ENCODE measurements at regions not wholly inside any gene's neighbourhood (a gene's known extent, or its start where the extent isn't known, plus 50 kb on each side); places are given as distances from the start of the nearest gene placed in this dataset.
A peak's percentile ranks its signal among the peaks of the same experiment; 100 is the strongest.

GRCh38 chr2:64325852-64326577, 127.9 kb upstream of the LGALSL start:
- peaks cover 29% of the 10 kb centered on the region for H3K27me3 Mint-ChIP-seq
- peak; percentile 92 for ATAC-seq
- peak overlapping the region; percentile 38 for H3K4me3 Mint-ChIP-seq
- H3K36me3 Mint-ChIP-seq: no peaks in the 10 kb centered on the region
- H3K4me1 Mint-ChIP-seq: peaks cover 45% of the 10 kb centered on the region
- CTCF ChIA-PET: interaction anchor here (1.0 to 10.2 kb wide), 14 partner anchors 11 to 302 kb away, joined by 3 to 245 read pairs (median 6); no protein-coding TSS in a partner anchor
- H3K9me3 Mint-ChIP-seq (ENCODE audit: low read depth): no peaks in the 10 kb centered on the region
- peak; percentile 83 for DNase-seq
- peak overlapping the region; percentile 76 for H3K27ac Mint-ChIP-seq

DNA sequence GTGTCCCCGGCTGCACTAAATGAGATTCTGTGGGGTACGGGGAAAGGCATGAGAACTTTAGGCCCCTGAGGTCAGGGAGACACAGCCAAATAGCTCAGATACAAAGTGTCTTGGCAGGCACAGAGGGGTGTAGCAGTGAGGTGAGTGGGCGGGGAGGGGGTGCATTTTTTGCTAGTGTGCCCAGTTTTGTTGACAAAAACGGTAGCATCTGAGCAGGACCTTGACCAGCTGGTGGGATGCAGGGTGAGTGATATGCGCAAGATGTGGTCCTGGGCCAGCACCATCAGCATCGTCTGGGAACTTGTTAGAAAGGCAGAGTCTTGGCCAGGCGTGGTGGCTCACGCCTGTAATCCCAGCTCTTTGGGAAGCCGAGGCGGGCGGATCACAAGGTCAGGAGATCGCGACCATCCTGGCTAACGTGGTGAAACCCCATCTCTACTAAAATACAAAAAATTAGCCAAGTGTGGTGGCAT, 127.3 kb upstream of the LGALSL start:
- H3K4me3 Mint-ChIP-seq: peak overlapping the region; percentile 38
- peaks cover 51% of the 10 kb centered on the region for H3K4me1 Mint-ChIP-seq
- no peaks in the 10 kb centered on the region for H3K9me3 Mint-ChIP-seq (ENCODE audit: low read depth)
- ATAC-seq (no peak), DNase-seq (no peak)
- H3K36me3 Mint-ChIP-seq: no peaks in the 10 kb centered on the region
- H3K27me3 Mint-ChIP-seq: peaks cover 29% of the 10 kb centered on the region
- CTCF ChIA-PET: interaction anchor here (1.1 to 10.2 kb wide), 13 partner anchors 9 to 303 kb away, joined by 3 to 245 read pairs (median 6); no protein-coding TSS in a partner anchor
- H3K27ac Mint-ChIP-seq: peak overlapping the region; percentile 76

- H3K4me3 Mint-ChIP-seq: peak overlapping the region; percentile 35
- ATAC-seq (no peak), DNase-seq (no peak)
- peaks cover 29% of the 10 kb centered on the region for H3K27me3 Mint-ChIP-seq
- peaks cover 56% of the 10 kb centered on the region for H3K4me1 Mint-ChIP-seq
- peak overlapping the region; percentile 46 for H3K27ac Mint-ChIP-seq
- no peaks in the 10 kb centered on the region for H3K36me3 Mint-ChIP-seq
- no peaks in the 10 kb centered on the region for H3K9me3 Mint-ChIP-seq (ENCODE audit: low read depth)
- CTCF ChIA-PET: interaction anchor here (0.6 to 10.2 kb wide), 25 partner anchors 9 to 634 kb away, joined by 3 to 245 read pairs (median 4); no protein-coding TSS in a partner anchor
Measured at GRCh38 chr2:64327129-64327509, 126.8 kb upstream of the LGALSL start.

DNA sequence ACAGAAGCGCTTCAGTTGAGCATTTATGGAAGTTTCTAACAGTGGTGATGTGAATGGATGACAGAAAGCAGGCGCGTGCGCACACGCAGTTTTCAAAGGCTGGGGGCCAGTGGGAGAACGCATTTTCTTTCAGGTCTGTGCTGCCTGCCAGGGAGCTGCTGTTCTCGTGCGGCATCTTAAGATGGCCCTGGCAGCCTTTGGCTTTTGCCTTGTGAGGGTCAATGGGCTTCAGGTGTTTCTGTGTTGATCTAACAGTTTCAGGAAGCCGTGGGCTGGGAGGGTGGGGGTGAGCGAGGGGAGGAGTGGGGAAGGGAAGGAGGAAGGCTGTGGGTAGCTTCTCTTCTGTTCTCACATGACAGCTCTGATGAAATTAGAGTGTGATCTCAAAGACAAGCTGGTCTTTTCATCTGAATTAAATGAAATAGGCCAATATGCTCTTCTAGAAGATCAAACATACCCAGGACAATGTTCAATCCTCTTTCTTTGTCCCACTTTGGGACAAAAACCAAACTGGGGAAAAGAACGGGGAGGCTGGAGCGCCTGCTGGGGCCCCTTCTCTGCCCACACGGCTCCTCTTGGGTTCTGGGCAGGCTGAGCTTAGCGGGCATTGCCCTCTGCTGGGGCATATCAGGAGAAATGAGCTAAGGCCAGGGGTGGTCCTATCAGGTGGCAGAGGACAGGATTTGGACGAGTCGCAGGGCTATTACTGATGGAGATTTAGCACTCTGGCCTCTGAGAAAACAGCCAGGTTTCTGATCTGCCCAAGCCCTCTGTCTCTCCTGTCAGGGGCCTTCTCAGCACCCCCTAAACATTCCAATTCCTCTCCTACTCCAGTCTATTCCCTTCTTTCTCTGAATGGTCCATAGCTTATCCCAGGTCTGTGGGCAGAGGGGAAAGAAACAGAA, 126.2 kb upstream of the LGALSL start:
- Mint-ChIP-seq H3K27me3 (peaks cover 28% of the 10 kb centered on the region), H3K4me1 (peaks cover 56% of the 10 kb centered on the region), H3K4me3 (peak overlapping the region; percentile 35), H3K9me3 (ENCODE audit: low read depth) (no peaks in the 10 kb centered on the region), H3K36me3 (no peaks in the 10 kb centered on the region), H3K27ac (peak overlapping the region; percentile 46)
- CTCF ChIA-PET: interaction anchor here (0.6 to 10.2 kb wide), 34 partner anchors 10 to 635 kb away, joined by 3 to 245 read pairs (median 4); no protein-coding TSS in a partner anchor
- DNase-seq: peak; percentile 62
- no peak for ATAC-seq

DNA sequence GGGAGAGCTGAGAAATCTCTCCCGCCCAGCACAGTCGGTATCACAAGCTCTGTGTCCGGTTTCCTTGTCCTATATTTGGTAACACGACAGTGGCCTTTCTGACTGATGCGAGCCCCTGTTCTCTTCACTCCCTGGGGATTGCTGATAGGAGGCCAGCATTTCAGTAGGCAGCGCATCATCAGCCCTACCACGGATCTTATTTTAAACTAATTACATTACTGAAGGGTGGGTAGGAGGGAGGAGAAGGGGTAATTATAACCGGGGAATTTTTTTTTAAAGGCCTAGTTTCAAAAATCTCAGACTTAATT, 125.6 kb upstream of the LGALSL start:
- no peak for DNase-seq
- Mint-ChIP-seq H3K4me3 (no peak overlapping the region), H3K9me3 (ENCODE audit: low read depth) (no peaks in the 10 kb centered on the region), H3K4me1 (peaks cover 56% of the 10 kb centered on the region), H3K27me3 (peaks cover 22% of the 10 kb centered on the region), H3K27ac (no peak overlapping the region), H3K36me3 (no peaks in the 10 kb centered on the region)
- no peak for ATAC-seq
- CTCF ChIA-PET: interaction anchor here (0.7 to 10.2 kb wide), 27 partner anchors 9 to 635 kb away, joined by 3 to 245 read pairs (median 4); no protein-coding TSS in a partner anchor

GRCh38 chr2:64328756-64329155, 125.2 kb upstream of the LGALSL start:
- Mint-ChIP-seq H3K4me3 (no peak overlapping the region), H3K36me3 (no peaks in the 10 kb centered on the region), H3K27ac (no peak overlapping the region), H3K9me3 (ENCODE audit: low read depth) (no peaks in the 10 kb centered on the region), H3K4me1 (peaks cover 56% of the 10 kb centered on the region), H3K27me3 (peaks cover 18% of the 10 kb centered on the region)
- CTCF ChIA-PET: interaction anchor here (0.6 to 10.2 kb wide), 20 partner anchors 10 to 584 kb away, joined by 3 to 245 read pairs (median 4); no protein-coding TSS in a partner anchor
- DNase-seq: no peak
- no peak for ATAC-seq

GRCh38 chr2:64329848-64330247, 124.1 kb upstream of the LGALSL start:
- H3K36me3 Mint-ChIP-seq: no peaks in the 10 kb centered on the region
- DNase-seq (no peak), ATAC-seq (no peak)
- no peaks in the 10 kb centered on the region for H3K9me3 Mint-ChIP-seq (ENCODE audit: low read depth)
- peaks cover 13% of the 10 kb centered on the region for H3K27me3 Mint-ChIP-seq
- CTCF ChIA-PET: interaction anchor here (0.7 to 10.2 kb wide), 29 partner anchors 10 to 583 kb away, joined by 3 to 245 read pairs (median 6); partner anchors contain the start of gene AFTPH
- H3K27ac Mint-ChIP-seq: no peak overlapping the region
- no peak overlapping the region for H3K4me3 Mint-ChIP-seq
- peaks cover 54% of the 10 kb centered on the region for H3K4me1 Mint-ChIP-seq

GRCh38 chr2:64330281-64331113, 123.5 kb upstream of the LGALSL start:
- Mint-ChIP-seq H3K4me1 (peaks cover 47% of the 10 kb centered on the region), H3K27me3 (peaks cover 9% of the 10 kb centered on the region), H3K4me3 (peak overlapping the region; percentile 25), H3K36me3 (no peaks in the 10 kb centered on the region), H3K9me3 (ENCODE audit: low read depth) (no peaks in the 10 kb centered on the region), H3K27ac (peak overlapping the region; percentile 37)
- peak; percentile 84 for DNase-seq
- CTCF ChIA-PET: interaction anchor here (0.6 to 10.2 kb wide), 79 partner anchors 9 to 632 kb away, joined by 3 to 245 read pairs (median 4); partner anchors contain the start of gene AFTPH
- peak; percentile 20 for ATAC-seq

DNA sequence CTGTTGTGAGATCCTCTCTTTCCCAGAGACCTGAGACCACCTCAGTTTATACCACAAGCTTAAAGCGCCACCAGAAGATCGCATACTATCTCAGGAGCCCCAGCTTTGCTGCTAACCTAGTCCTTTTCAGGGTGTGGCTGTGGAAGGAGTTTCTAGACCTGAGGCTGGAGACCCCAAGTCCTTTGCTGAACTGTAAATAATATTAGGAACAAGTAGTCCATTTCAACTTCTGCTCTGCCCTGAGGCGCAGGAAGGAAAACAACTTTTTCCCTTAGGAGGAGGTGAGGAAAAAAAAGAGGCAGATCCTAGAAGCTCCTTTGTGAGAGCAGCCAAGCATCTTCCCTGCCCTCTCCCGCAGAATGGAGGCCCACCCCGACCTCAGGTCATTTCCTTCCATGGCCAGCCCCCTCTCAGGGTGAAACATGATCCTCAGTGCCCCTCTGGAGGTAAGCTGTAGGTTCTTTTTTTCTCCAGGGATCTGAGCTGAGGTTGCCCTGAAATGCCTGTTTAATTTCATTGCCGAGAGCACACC, 122.8 kb upstream of the LGALSL start:
- CTCF ChIA-PET: interaction anchor here (0.6 to 10.2 kb wide), 73 partner anchors 8 to 588 kb away, joined by 3 to 245 read pairs (median 5); partner anchors contain the start of gene AFTPH
- Mint-ChIP-seq H3K4me1 (peaks cover 40% of the 10 kb centered on the region), H3K9me3 (ENCODE audit: low read depth) (no peaks in the 10 kb centered on the region), H3K36me3 (no peaks in the 10 kb centered on the region), H3K27ac (no peak overlapping the region), H3K27me3 (peaks cover 9% of the 10 kb centered on the region), H3K4me3 (no peak overlapping the region)
- no peak for ATAC-seq
- no peak for DNase-seq

- ATAC-seq (no peak), DNase-seq (no peak)
- Mint-ChIP-seq H3K36me3 (no peaks in the 10 kb centered on the region), H3K27ac (no peak overlapping the region), H3K4me1 (peaks cover 31% of the 10 kb centered on the region), H3K4me3 (no peak overlapping the region), H3K9me3 (ENCODE audit: low read depth) (no peaks in the 10 kb centered on the region), H3K27me3 (peaks cover 9% of the 10 kb centered on the region)
- CTCF ChIA-PET: interaction anchor here (0.6 to 10.2 kb wide), 40 partner anchors 7 to 587 kb away, joined by 3 to 245 read pairs (median 6); partner anchors contain the start of gene AFTPH
Measured at GRCh38 chr2:64331849-64332699, 121.9 kb upstream of the LGALSL start.

DNA sequence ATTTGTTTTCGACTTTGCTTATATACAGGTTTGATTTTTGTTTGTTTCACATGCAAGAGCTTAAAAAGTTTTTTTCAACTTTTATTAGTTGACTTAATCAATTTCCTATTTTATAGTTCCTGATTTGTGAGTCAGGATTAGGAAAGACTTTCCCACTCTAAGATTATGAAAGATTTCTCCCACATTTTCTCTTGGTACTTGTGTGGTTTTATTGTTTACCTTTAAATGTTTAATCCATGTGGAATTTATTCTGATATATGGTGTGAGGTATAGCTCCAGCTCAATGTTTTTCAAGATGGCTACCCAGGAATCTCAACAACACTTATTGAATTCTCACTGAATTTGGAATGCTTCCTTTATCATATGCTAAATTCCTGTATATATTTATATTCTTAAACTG, 117.8 kb upstream of the LGALSL start:
- H3K4me3 Mint-ChIP-seq: no peak overlapping the region
- peaks cover 7% of the 10 kb centered on the region for H3K27me3 Mint-ChIP-seq
- H3K36me3 Mint-ChIP-seq: no peaks in the 10 kb centered on the region
- DNase-seq (no peak), ATAC-seq (no peak)
- H3K9me3 Mint-ChIP-seq (ENCODE audit: low read depth): no peaks in the 10 kb centered on the region
- peaks cover 18% of the 10 kb centered on the region for H3K4me1 Mint-ChIP-seq
- H3K27ac Mint-ChIP-seq: no peak overlapping the region
- CTCF ChIA-PET: interaction anchor here (1.5 kb wide), 1 partner anchor 152 kb away, joined by 3 read pairs; no protein-coding TSS in a partner anchor

All from activated CD8-positive, alpha-beta memory T cell treated with anti-CD3 and anti-CD28 coated beads, Interleukin-2, amount 10 ng/mL, durations not matched to agents 7 days and 5 days (primary cell).